T-helper 1 cell treated with Interleukin-12 subunit alpha and Interleukin-12 subunit beta and Interleukin-4 antibody, amounts not matched to agents 30 μg/mL and 1 μg/mL, for 36 hours (primary cell): ENCODE measurements at regions not wholly inside any gene's neighbourhood (a gene's known extent, or its start where the extent isn't known, plus 50 kb on each side); places are given as distances from the start of the nearest gene placed in this dataset.

Experiments used
- H3K27ac Mint-ChIP-seq: one replicate; pipeline ENCODE4 v1.8.0; 2021; ENCODE audit warnings: mild to moderate bottlenecking, mixed read lengths
- H3K27me3 Mint-ChIP-seq: one replicate; pipeline ENCODE4 v1.8.0; 2021; ENCODE audit warnings: low read depth, mixed read lengths
- H3K36me3 Mint-ChIP-seq: one replicate; pipeline ENCODE4 v1.8.0; 2021; ENCODE audit warnings: low read depth, mixed read lengths
- H3K4me1 Mint-ChIP-seq: one replicate; pipeline ENCODE4 v1.8.0; 2021; ENCODE audit warnings: low read depth, mixed read lengths
- H3K4me3 Mint-ChIP-seq: one replicate; pipeline ENCODE4 v1.8.0; 2021; ENCODE audit warnings: mild to moderate bottlenecking, moderate library complexity, mixed read lengths
- H3K9me3 Mint-ChIP-seq: one replicate; pipeline ENCODE4 v1.8.0; 2021; ENCODE audit warnings: mixed read lengths

DNA sequence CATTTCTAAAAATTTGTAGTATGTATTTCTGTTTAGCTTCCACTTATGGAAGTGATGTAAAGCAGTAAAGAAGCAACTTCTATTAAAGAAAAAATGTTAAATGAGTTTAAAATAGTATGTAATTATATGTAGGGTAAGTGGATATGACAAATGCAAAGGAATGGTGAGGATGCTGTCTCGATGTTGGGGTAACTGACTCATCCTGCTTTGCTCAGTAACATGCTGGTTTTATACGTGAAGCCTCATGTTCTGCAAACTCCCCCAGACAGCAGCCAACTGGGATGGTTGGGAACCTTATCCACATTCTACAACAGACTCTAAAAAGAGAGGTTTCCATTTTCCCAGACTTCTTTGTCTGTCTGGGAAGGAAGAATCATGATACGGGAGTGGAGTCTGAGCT, 1006.4 kb upstream of the TMEM132C start:
- no peaks in the 10 kb centered on the region for H3K36me3 Mint-ChIP-seq

DNA sequence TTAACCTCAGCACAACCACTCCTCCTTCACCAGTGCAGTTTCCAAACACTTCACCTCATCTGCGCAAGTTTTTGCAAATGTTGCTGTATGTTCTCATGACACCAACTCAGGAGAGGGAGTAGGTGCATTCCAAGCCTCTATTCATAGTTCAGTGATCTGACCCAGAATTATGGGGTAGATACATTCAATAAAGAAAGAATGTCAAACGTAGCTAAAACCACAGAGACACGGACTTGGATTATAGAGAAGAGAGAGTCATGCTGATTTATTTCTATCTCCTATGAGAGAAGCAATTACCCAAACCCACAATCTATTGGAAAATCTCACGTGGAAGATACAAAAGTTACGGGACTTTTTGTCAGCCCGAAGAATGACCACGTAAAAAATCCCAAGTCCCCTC, 1006.0 kb upstream of the TMEM132C start:
- Mint-ChIP-seq H3K4me1 (no peaks in the 10 kb centered on the region), H3K4me3 (no peak overlapping the region), H3K27ac (no peak overlapping the region), H3K27me3 (no peaks in the 10 kb centered on the region), H3K9me3 (no peaks in the 10 kb centered on the region), H3K36me3 (no peaks in the 10 kb centered on the region)

More for the DNA sequence above, 1006.4 kb upstream of the TMEM132C start:
- Mint-ChIP-seq H3K4me1 (no peaks in the 10 kb centered on the region), H3K9me3 (no peaks in the 10 kb centered on the region), H3K27ac (no peak overlapping the region), H3K27me3 (no peaks in the 10 kb centered on the region), H3K4me3 (no peak overlapping the region)

DNA sequence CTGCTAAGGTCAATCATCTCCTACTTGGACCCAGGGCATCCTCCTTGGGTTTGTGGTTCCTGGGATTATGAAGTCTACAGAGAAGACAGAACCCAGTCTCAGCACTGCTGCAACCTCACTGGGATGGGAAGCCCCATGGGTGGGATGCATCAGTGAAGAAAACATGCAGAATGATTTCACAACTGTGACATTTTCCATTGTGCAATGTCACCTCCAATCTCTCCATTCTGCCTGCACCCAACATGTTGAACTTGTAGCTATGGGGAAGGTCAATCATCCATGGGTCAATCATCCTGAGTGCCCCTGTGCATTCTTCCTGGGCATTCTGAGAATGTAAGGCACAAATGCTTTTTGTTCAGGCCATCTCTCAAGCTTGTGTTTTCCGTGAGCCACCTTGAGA, 1004.4 kb upstream of the TMEM132C start:
- H3K9me3 Mint-ChIP-seq: no peaks in the 10 kb centered on the region
- no peak overlapping the region for H3K27ac Mint-ChIP-seq
- H3K27me3 Mint-ChIP-seq: no peaks in the 10 kb centered on the region
- H3K36me3 Mint-ChIP-seq: no peaks in the 10 kb centered on the region
- H3K4me3 Mint-ChIP-seq: no peak overlapping the region
- H3K4me1 Mint-ChIP-seq: no peaks in the 10 kb centered on the region

DNA sequence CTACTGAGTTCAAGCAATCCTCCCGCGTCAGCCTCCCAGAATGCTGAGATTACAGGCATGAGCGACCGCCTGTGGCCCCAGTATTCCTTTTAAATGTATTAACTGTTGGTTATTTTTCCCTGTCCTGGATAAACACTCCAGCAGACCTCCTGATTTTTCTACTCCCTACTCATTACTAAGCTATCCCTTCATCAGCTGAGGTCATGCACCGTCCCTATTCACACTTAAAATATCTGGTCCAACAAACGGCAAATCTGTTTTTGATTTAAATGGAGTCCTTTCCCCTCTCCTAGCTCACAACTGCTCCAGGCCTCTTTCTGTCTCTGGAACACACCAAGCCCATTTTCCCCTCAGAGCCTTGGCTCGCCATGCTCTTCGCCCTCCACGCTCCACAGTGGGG, 1003.3 kb upstream of the TMEM132C start:
- H3K36me3 Mint-ChIP-seq: no peaks in the 10 kb centered on the region
- H3K9me3 Mint-ChIP-seq: no peaks in the 10 kb centered on the region
- H3K4me3 Mint-ChIP-seq: no peak overlapping the region
- no peak overlapping the region for H3K27ac Mint-ChIP-seq
- H3K4me1 Mint-ChIP-seq: no peaks in the 10 kb centered on the region
- H3K27me3 Mint-ChIP-seq: no peaks in the 10 kb centered on the region

DNA sequence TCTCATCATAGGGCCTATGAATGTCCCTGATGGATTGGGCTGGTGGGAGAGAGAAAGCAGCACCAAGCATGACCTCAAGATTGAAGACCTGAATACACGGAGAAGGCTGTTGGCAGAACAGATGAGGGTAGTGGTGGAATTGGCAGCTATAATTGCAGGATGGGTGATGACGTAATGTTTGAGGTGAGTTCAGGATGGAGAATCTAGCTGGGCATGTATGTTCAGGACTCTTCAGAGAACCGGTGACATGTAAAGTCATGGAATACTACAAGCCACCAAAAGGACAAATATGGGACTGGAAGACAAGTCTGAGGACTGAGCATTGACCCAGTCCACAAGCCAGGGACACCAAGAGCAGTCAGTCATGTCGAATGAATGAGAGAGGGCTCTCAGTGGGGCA, 999.8 kb upstream of the TMEM132C start:
- H3K36me3 Mint-ChIP-seq: no peaks in the 10 kb centered on the region
- no peaks in the 10 kb centered on the region for H3K27me3 Mint-ChIP-seq
- no peak overlapping the region for H3K27ac Mint-ChIP-seq
- H3K4me1 Mint-ChIP-seq: no peaks in the 10 kb centered on the region
- no peak overlapping the region for H3K4me3 Mint-ChIP-seq
- H3K9me3 Mint-ChIP-seq: no peaks in the 10 kb centered on the region

DNA sequence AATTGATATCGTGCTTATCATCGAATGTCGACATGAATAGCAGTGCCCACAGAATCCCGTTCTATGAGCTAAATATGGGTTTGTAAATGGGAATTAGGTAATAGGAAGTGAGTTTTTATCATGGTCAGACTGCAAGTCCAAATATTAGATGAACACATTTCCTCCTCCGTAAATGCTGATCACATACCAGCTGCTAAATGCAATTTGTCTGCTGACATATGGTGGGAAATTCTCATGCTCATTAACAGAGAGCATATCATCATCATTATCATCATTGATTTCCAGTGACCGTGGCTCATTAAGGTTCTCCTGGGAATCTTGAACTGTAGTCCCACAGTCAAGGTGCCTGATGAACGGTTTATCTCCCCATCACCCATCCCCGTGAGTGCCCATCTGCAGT, 998.8 kb upstream of the TMEM132C start:
- Mint-ChIP-seq H3K4me1 (no peaks in the 10 kb centered on the region), H3K9me3 (no peaks in the 10 kb centered on the region), H3K27me3 (no peaks in the 10 kb centered on the region), H3K27ac (no peak overlapping the region), H3K36me3 (no peaks in the 10 kb centered on the region), H3K4me3 (no peak overlapping the region)

DNA sequence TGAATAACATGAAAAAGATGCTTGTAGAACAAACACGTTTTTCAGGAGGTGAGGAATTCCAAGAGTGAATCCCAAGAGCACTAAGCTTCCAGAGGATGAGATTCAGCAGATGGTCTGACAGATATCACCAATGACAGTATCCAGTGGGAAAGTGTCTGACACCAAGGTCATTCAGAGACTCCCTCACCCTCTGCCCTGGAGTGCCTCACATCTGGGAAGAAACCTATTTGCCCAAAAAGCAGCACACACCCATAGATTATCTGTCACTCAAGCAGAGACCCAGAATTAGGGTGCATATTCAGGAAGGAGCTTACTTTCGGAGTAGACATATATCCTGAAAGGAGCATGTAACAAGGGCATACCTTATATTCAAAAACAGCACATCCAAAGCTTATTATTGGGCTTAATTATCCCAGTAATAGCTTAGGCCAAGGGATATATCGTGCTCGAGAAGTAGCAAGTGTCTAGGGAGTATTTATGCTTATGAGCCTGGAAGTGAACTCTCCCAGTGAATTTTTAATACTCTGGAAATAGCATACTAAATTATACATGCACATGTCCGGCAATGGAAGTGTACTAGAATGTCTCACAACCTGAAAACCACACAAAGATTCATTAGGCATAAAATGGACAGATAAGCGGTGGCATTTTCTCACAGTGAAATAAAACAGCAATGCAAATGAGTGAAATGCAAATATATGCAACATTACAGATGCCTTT, 998.1 kb upstream of the TMEM132C start:
- Mint-ChIP-seq H3K36me3 (no peaks in the 10 kb centered on the region), H3K9me3 (no peaks in the 10 kb centered on the region), H3K4me3 (no peak overlapping the region), H3K27ac (no peak overlapping the region), H3K4me1 (no peaks in the 10 kb centered on the region), H3K27me3 (no peaks in the 10 kb centered on the region)

DNA sequence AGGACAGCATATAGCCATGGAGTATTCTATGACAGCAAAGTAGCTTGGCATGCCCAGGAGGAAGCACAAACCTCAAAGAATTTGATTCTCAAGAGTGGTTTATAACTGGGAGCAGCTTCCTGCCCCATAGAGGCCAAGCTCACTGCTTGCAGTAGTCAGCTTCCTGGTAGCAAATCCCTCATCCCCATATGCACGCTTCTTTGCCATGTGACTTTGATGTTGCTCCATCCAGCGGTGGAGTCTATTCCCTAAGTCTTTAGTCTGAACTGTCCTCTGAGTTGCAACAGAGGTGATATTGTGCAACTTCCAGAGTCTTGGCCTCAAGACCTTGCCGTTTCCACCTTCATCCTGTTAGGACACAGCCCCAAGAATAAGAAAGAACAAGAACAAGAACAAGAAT, 996.8 kb upstream of the TMEM132C start:
- Mint-ChIP-seq H3K27ac (no peak overlapping the region), H3K4me3 (no peak overlapping the region), H3K36me3 (no peaks in the 10 kb centered on the region), H3K27me3 (no peaks in the 10 kb centered on the region), H3K4me1 (no peaks in the 10 kb centered on the region), H3K9me3 (no peaks in the 10 kb centered on the region)

DNA sequence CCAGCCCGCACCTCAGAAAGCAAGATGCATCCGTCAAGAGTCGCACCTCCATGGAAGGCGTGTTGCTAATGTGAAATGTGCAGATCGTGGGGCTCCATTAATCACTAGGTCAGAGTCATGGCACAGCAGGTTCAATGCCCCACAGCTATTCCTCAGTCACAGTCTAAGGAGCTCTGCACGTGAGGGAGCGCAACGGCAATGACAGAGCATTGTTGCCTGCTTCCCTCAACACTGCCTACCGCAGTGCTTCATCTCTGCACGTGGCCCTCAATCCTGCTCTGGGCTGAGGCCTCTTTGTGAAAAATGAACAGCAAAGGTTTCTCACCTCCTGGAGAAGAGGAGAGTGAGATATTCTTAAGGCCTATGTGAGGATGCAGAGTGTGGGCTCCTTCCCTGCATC, 995.2 kb upstream of the TMEM132C start:
- Mint-ChIP-seq H3K36me3 (no peaks in the 10 kb centered on the region), H3K27me3 (no peaks in the 10 kb centered on the region), H3K9me3 (no peaks in the 10 kb centered on the region), H3K4me3 (no peak overlapping the region), H3K27ac (no peak overlapping the region), H3K4me1 (no peaks in the 10 kb centered on the region)

DNA sequence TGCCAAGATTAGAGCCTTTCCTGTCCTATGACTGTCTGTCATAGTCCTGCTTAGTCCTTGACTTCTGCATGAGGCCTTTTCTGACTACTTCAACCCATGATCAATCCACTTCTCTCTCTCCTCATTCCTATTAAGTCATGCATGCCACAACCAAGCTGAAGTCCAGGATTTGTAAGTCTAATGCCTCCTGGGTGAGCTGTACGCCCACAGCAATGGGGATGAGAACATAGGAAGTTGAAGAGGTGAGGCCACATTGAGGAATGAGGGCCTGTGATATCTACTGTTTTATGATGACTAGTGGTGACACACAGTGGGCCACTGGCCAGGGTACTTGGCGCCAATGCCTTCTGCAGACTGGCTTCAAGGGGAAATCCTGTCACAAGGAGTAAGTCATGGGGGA, 994.1 kb upstream of the TMEM132C start:
- no peaks in the 10 kb centered on the region for H3K36me3 Mint-ChIP-seq
- H3K4me3 Mint-ChIP-seq: no peak overlapping the region
- H3K4me1 Mint-ChIP-seq: no peaks in the 10 kb centered on the region
- H3K9me3 Mint-ChIP-seq: no peaks in the 10 kb centered on the region
- no peaks in the 10 kb centered on the region for H3K27me3 Mint-ChIP-seq
- H3K27ac Mint-ChIP-seq: no peak overlapping the region

DNA sequence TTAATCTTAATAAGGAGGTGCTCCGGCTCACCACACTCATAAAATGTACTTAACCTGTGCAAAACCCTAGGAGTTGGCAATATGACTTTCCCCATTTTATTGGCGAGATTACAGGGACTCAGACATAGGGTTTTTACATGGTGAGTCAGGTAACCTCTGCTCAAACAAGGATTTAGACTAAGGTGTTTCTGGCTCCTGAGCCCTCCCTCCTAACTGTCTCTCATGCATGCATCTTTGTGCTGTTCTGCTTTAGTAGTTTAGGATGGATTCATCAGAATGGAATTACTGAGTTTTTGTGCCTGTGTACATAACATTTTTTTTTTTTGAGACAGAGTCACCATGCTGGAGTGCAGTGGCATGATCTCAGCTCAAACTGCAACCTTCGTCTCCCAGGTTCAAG, 993.3 kb upstream of the TMEM132C start:
- no peak overlapping the region for H3K4me3 Mint-ChIP-seq
- no peak overlapping the region for H3K27ac Mint-ChIP-seq
- H3K4me1 Mint-ChIP-seq: no peaks in the 10 kb centered on the region
- no peaks in the 10 kb centered on the region for H3K36me3 Mint-ChIP-seq
- no peaks in the 10 kb centered on the region for H3K27me3 Mint-ChIP-seq
- H3K9me3 Mint-ChIP-seq: no peaks in the 10 kb centered on the region

DNA sequence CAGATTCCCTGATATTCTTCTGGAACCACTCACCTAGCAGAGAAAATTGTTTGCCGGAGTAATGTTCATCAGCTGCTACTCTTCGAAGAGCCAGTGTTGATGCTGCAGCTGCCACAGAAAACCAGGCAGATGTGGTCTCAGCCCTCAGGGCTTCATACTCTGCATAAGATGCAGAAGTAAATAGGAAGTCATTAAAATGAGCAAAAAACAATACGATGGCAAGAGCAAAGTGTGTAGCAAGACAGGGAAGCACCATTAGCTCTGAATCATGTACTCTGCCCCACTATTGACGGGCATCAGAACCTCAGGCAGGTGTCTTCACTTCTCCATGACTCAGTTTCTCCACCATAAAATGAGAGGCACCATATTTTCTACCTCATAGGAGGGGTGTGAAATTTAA, 991.6 kb upstream of the TMEM132C start:
- peaks cover 1% of the 10 kb centered on the region for H3K4me1 Mint-ChIP-seq
- no peak overlapping the region for H3K27ac Mint-ChIP-seq
- no peak overlapping the region for H3K4me3 Mint-ChIP-seq
- H3K36me3 Mint-ChIP-seq: no peaks in the 10 kb centered on the region
- no peaks in the 10 kb centered on the region for H3K27me3 Mint-ChIP-seq
- H3K9me3 Mint-ChIP-seq: no peaks in the 10 kb centered on the region

DNA sequence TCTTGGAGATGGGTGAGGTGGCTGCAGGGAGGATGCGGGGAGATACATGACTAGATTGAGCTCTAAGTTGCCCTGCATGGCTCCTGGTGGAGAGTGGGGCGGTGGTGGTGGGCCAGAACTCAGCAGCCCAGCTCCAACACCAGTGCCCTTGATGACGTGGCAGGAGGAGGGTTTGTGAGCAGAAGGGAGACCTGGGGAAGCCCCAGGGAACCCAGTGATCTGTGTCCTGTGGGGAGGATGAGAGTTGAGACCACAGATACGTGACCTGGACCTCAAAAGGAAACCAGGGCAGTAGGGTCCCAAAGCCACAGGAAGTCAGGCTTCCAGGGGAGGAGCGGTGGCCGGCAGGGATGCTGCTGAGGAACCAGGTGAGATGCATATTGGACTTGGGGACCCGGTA, 989.1 kb upstream of the TMEM132C start:
- H3K27ac Mint-ChIP-seq: no peak overlapping the region

DNA sequence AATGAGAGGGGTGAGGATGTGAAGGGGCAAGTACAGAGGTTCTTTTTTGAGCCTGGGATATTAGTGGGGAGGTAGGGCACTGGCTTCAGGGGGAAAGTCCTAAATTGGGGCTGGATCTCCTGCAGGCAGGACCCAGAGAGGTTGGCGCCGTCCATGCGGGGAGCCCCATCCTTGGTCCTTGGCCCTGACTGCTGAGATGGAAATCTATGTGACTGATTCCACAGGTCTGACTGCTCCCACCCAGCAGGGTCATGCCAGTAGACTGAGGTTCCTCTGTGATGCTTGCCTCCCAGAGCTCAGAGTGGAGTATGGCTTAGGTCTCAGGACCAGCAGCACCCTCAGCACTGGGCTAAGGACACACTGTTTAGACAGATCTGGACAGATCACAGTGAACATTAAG, 988.6 kb upstream of the TMEM132C start:
- H3K4me3 Mint-ChIP-seq: no peak overlapping the region
- H3K27me3 Mint-ChIP-seq: no peaks in the 10 kb centered on the region
- no peak overlapping the region for H3K27ac Mint-ChIP-seq
- no peaks in the 10 kb centered on the region for H3K9me3 Mint-ChIP-seq
- no peaks in the 10 kb centered on the region for H3K36me3 Mint-ChIP-seq
- H3K4me1 Mint-ChIP-seq: peaks cover 2% of the 10 kb centered on the region

More for the DNA sequence above, 989.1 kb upstream of the TMEM132C start:
- Mint-ChIP-seq H3K4me1 (peaks cover 2% of the 10 kb centered on the region), H3K36me3 (no peaks in the 10 kb centered on the region), H3K27me3 (no peaks in the 10 kb centered on the region), H3K4me3 (no peak overlapping the region), H3K9me3 (no peaks in the 10 kb centered on the region)

DNA sequence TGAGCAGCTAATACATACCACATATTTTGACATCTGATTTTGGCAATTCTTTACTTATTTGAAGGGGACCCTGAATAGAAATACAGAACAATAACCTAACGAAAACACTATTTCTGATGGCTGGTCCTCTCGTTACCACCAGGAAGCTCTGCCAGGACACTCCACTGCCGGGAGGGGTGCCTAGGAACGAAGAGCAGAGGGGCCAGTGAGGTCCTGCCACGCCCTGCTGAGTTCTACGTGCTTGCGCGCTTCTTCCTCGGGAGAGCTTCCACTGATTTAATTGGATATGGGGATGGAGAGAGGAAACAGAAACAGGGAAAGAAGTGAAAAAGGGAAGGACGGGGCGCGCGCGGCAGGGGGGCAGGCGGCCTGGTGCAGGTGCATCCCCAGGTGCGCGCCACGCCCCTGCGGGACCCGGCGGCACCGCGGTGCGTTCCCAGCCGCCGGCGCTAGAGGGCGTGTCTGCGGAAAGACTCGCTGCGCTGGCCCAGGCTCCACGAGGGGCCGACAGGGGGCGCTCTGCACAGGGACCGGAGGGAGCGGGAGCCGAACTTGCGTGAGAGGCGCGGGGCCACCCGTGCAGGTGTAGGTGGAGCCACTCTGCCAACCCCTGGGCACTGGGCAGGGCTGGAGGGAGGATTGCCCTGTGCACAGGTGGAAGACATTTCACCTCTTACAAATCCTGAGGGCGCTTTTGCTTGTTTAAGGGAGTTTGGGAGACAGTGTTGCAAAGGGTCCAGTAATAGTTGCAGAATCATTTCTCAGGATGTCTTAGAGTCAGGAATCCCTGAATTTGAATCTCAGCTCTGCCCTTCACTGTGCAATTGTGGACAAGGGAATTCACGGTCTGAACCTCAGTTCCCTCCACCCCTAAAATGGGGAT, 986.3 kb upstream of the TMEM132C start:
- Mint-ChIP-seq H3K4me3 (no peak overlapping the region), H3K27ac (no peak overlapping the region), H3K9me3 (no peaks in the 10 kb centered on the region), H3K36me3 (no peaks in the 10 kb centered on the region), H3K4me1 (peaks cover 2% of the 10 kb centered on the region), H3K27me3 (no peaks in the 10 kb centered on the region)
